GM12878 (cell line): ENCODE measurements at regions not wholly inside any gene's neighbourhood (a gene's known extent, or its start where the extent isn't known, plus 50 kb on each side); places are given as distances from the start of the nearest gene placed in this dataset.

ENCODE experiments used
- ATAC-seq: fragments of 200-7000 bp; cut with Tn5 transposase; 3 replicates; pipeline ENCODE4 v1.9.1; 2020; ENCODE audit warnings: mild to moderate bottlenecking, moderate library complexity
- BruUV-seq: library from RNA; stranded (reverse); fragments of 400-500 nt; replicated peaks from 2 replicates; lab custom pipeline; 2021; lab: Mats Ljungman, UMichigan
- CTCF ChIA-PET: fragments of 300-600 bp; sonication (Branson Sonifier 250); formaldehyde crosslinking; extraction: SDS; loops from one replicate; lab custom pipeline; 2021; ENCODE audit warnings: inconsistent platforms; lab: Yijun Ruan, JAX
- POLR2A ChIA-PET: fragments of 350-600 bp; formaldehyde crosslinking; extraction: SDS; loops from one replicate; lab custom pipeline; 2021; ENCODE audit warnings: inconsistent platforms; lab: Charles Lee
- RAD21 ChIA-PET: fragments of 300-600 bp; sonication (Branson Sonifier 250); formaldehyde crosslinking; loops from one replicate; lab custom pipeline; 2023; ENCODE audit warnings: antibody characterized with exemption; ENCODE audit not compliant: unreplicated experiment; lab: Charles Lee
- SMC1A ChIA-PET: fragments of 300-600 bp; sonication (Branson Sonifier 250); formaldehyde crosslinking; loops from one replicate; lab custom pipeline; 2023; ENCODE audit not compliant: unreplicated experiment, uncharacterized antibody; lab: Charles Lee
- DNase-seq: peaks from one replicate; pipeline ENCODE4 v3.0.0-alpha.2; 2011; ENCODE audit warnings: low read depth, low spot score
- FAIRE-seq: peaks from 3 replicates; lab custom pipeline; 2011; peaks lifted over from hg19 to GRCh38; lab: Jason Lieb, UNC
- H2AFZ ChIP-seq: 2 replicates; pipeline ENCODE4 v1.6.0; 2011; ENCODE audit warnings: low read depth, low read length, control low read depth; ENCODE audit not compliant: control insufficient read depth
- H3K27ac ChIP-seq: 2 replicates; pipeline ENCODE4 v1.5.1; 2011; ENCODE audit warnings: control low read depth; ENCODE audit not compliant: control insufficient read depth, insufficient read depth
- H3K27me3 ChIP-seq, 2 experiments: replicated peaks in 1 of 2; 2 replicates each; pipeline versions ENCODE4 v1.6.0 to v1.6.1; 2011; ENCODE audit warnings: low read length in 1 of 2; ENCODE audit not compliant: control insufficient read depth in 2 of 2, insufficient read depth in 2 of 2
- H3K36me3 ChIP-seq, 2 experiments: 2 replicates each; pipeline ENCODE4 v1.5.1; 2011; ENCODE audit warnings: low read length in 1 of 2; ENCODE audit not compliant: control insufficient read depth in 2 of 2, insufficient read depth in 2 of 2
- H3K4me1 ChIP-seq: 2 replicates; pipeline ENCODE4 v1.6.1; 2011; ENCODE audit warnings: mild to moderate bottlenecking, low read length, moderate library complexity, mixed read lengths; ENCODE audit not compliant: control insufficient read depth, insufficient read depth
- H3K4me2 ChIP-seq: 2 replicates; pipeline ENCODE4 v1.6.0; 2011; ENCODE audit warnings: control low read depth; ENCODE audit not compliant: control insufficient read depth, insufficient read depth
- H3K4me3 ChIP-seq: fragments of 200-600 bp; sonication (generic); 2 replicates; pipeline ENCODE4 v1.5.1; 2016
- H3K79me2 ChIP-seq: 2 replicates; pipeline ENCODE4 v1.6.0; 2011; ENCODE audit warnings: low read length; ENCODE audit not compliant: control insufficient read depth, insufficient read depth
- H3K9ac ChIP-seq: 2 replicates; pipeline ENCODE4 v1.8.0; 2011; ENCODE audit warnings: low read length, control low read depth, mixed read lengths; ENCODE audit not compliant: control insufficient read depth, insufficient read depth
- H3K9me3 ChIP-seq: replicated peaks from 3 replicates; pipeline ENCODE4 v1.5.1; 2011; ENCODE audit warnings: mild to moderate bottlenecking, low read length; ENCODE audit not compliant: control insufficient read depth, insufficient read depth
- H4K20me1 ChIP-seq: 2 replicates; pipeline ENCODE4 v1.6.0; 2011; ENCODE audit not compliant: control insufficient read depth, insufficient read depth
- RAD51 ChIP-seq: fragments of 450-650 bp; IDR thresholded peaks from 2 replicates; pipeline ENCODE4 v1.6.1; 2016; ENCODE audit warnings: moderate library complexity, mild to moderate bottlenecking, inconsistent platforms
- WRNIP1 ChIP-seq: IDR thresholded peaks from 2 replicates; pipeline ENCODE4 v1.6.1; 2011; ENCODE audit warnings: low read depth, low read length, improper control_type of control experiment, borderline replicate concordance
- ZNF592 ChIP-seq: fragments of 450-650 bp; IDR thresholded peaks from 2 replicates; pipeline ENCODE4 v1.6.1; 2017; ENCODE audit warnings: mild to moderate bottlenecking, moderate library complexity
- WGBS: methylation state at CpG from one replicate; pipeline ENCODE4 v1.1.6; 2016; ENCODE audit warnings: low lambda C conversion rate; ENCODE audit not compliant: insufficient replicate concordance, insufficient coverage; ENCODE audit errors: missing lambda C conversion rate; 5-methylcytosine and 5-hydroxymethylcytosine counted together
- in situ Hi-C: fragments of 300-500 bp; cut with MboI; formaldehyde crosslinking; loops from 9 replicates; pipeline ENCODE4 v1.14.3; 2018; ENCODE audit warnings: mixed read lengths
- intact Hi-C: fragments of 100-400 bp; cut with micrococcal nuclease; formaldehyde crosslinking; loops from one replicate; pipeline ENCODE4 v1.14.2; 2022; ENCODE audit not compliant: unreplicated experiment

- H3K4me1 ChIP-seq: peaks cover 3% of the 10 kb centered on the region
- TF ChIP-seq WRNIP1 (no peak), ZNF592 (no peak), RAD51 (no peak)
- ChIA-PET CTCF (interaction anchor here (1.0 to 3.7 kb wide), 15 partner anchors 9 to 70 kb away, joined by 3 to 41 read pairs (median 6); no protein-coding TSS in a partner anchor), POLR2A (interaction anchor here (0.6 kb wide), 1 partner anchor 58 kb away, joined by 5 read pairs; no protein-coding TSS in a partner anchor), SMC1A (interaction anchor here (0.6 to 3.3 kb wide), 9 partner anchors 9 to 150 kb away, joined by 3 to 12 read pairs (median 3); no protein-coding TSS in a partner anchor), RAD21 (interaction anchor here (0.8 to 3.2 kb wide), 6 partner anchors 20 to 52 kb away, joined by 4 to 13 read pairs (median 6); no protein-coding TSS in a partner anchor)
- H3K4me2 ChIP-seq: no peak overlapping the region
- H4K20me1 ChIP-seq: no peaks in the 10 kb centered on the region; the same call in 1 of the 2 replicates
- H3K4me3 ChIP-seq: no peak overlapping the region
- H3K9ac ChIP-seq: no peak overlapping the region
- H3K27ac ChIP-seq: no peak overlapping the region
- no peak overlapping the region for H2AFZ ChIP-seq
- ATAC-seq: peak; percentile 8; the same call in 2 of the 3 replicates
- 53% methylated on average over 6 of the region's 10 CpGs for WGBS
- no peaks in the 10 kb centered on the region; a peak in 1 of 4 replicates for H3K27me3 ChIP-seq
- BruUV-seq: no TSS peak
- in situ Hi-C loops: no loop called here
- intact Hi-C loops: no loop called here
- no peak for FAIRE-seq
- H3K79me2 ChIP-seq: no peaks in the 10 kb centered on the region
- H3K9me3 ChIP-seq: no peaks in the 10 kb centered on the region
- DNase-seq: no peak
- no peaks in the 10 kb centered on the region for H3K36me3 ChIP-seq
These were observed 110.5 kb upstream of the THY1 start for GRCh38 chr11:119533462-119533861.
